GM04503 (cell line): ENCODE measurements at regions not wholly inside any gene's neighbourhood (a gene's known extent, or its start where the extent isn't known, plus 50 kb on each side); places are given as distances from the start of the nearest gene placed in this dataset.
A peak's percentile ranks its signal among the peaks of the same experiment; 100 is the strongest.

ENCODE experiments used
- DNase-seq: peaks from one replicate; pipeline ENCODE4 v3.0.0-alpha.2; 2012; ENCODE audit warnings: low read depth

- no peak for DNase-seq
These were observed 50.5 kb upstream of the GUCY1A1 start for GRCh38 chr4:155616117-155616516.

GRCh38 chr4:155615081-155615887 is 51.4 kb upstream of the GUCY1A1 start:
- no peak for DNase-seq

- DNase-seq: no peak
These were observed 52.4 kb upstream of the GUCY1A1 start for GRCh38 chr4:155614111-155614762.

- DNase-seq: no peak
These were observed 54.6 kb upstream of the GUCY1A1 start for GRCh38 chr4:155612074-155612473.

- DNase-seq: no peak
These were observed 55.1 kb upstream of the GUCY1A1 start for GRCh38 chr4:155611501-155611900.

GRCh38 chr4:155610143-155610542 is 56.5 kb upstream of the GUCY1A1 start:
- DNase-seq: no peak

GRCh38 chr4:155609455-155610059 is 57.1 kb upstream of the GUCY1A1 start:
- no peak for DNase-seq

GRCh38 chr4:155608225-155608885 is 58.3 kb upstream of the GUCY1A1 start:
- DNase-seq: no peak

- no peak for DNase-seq
These were observed 59.2 kb upstream of the GUCY1A1 start for GRCh38 chr4:155607481-155607880.

- DNase-seq: peak; percentile 61
These were observed 61.7 kb upstream of the GUCY1A1 start for GRCh38 chr4:155604718-155605626.

- DNase-seq: no peak
These were observed 63.2 kb upstream of the GUCY1A1 start for GRCh38 chr4:155603360-155603891.

GRCh38 chr4:155602351-155603140 is 64.1 kb upstream of the GUCY1A1 start:
- no peak for DNase-seq

- no peak for DNase-seq
These were observed 66.4 kb upstream of the GUCY1A1 start for GRCh38 chr4:155600244-155600643.

GRCh38 chr4:155599596-155599995 is 67.1 kb upstream of the GUCY1A1 start:
- DNase-seq: no peak

- no peak for DNase-seq
These were observed 67.6 kb upstream of the GUCY1A1 start for GRCh38 chr4:155599085-155599484.

- DNase-seq: no peak
These were observed 68.7 kb upstream of the GUCY1A1 start for GRCh38 chr4:155597933-155598451.

GRCh38 chr4:155597281-155597680 is 69.4 kb upstream of the GUCY1A1 start:
- no peak for DNase-seq

- no peak for DNase-seq
These were observed 72.9 kb upstream of the GUCY1A1 start for GRCh38 chr4:155593793-155594192.

GRCh38 chr4:155592938-155593297 is 73.7 kb upstream of the GUCY1A1 start:
- DNase-seq: no peak
